ENCODE measurements at regions not wholly inside any gene's neighbourhood (a gene's known extent, or its start where the extent isn't known, plus 50 kb on each side); places are given as distances from the start of the nearest gene placed in this dataset.

DNA sequence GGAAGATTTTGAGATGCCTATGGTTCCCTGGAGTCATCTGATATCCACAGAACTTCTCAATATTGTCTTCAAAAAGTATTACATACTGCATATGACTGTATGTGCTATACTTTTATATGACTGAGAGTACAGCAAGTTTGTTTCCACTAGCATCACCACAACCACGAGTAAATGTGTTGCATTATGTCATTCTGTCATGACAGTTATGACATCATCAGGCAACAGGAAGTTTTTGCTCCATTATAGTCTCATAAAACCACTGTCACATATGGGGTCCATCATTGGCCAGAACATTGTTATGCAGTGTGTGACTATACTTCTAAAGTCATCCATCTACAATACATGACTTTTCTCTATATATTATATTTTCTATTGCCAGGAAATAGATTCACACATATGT, 831.7 kb downstream of the SEMA5A start:
- H3K4me3 ChIP-seq (replicated peaks; ENCODE audit: low read depth, low read length), result no peak overlapping the region
- no peak for DNase-seq (ENCODE audit: low read depth)
- TF ChIP-seq, protein P1, sequence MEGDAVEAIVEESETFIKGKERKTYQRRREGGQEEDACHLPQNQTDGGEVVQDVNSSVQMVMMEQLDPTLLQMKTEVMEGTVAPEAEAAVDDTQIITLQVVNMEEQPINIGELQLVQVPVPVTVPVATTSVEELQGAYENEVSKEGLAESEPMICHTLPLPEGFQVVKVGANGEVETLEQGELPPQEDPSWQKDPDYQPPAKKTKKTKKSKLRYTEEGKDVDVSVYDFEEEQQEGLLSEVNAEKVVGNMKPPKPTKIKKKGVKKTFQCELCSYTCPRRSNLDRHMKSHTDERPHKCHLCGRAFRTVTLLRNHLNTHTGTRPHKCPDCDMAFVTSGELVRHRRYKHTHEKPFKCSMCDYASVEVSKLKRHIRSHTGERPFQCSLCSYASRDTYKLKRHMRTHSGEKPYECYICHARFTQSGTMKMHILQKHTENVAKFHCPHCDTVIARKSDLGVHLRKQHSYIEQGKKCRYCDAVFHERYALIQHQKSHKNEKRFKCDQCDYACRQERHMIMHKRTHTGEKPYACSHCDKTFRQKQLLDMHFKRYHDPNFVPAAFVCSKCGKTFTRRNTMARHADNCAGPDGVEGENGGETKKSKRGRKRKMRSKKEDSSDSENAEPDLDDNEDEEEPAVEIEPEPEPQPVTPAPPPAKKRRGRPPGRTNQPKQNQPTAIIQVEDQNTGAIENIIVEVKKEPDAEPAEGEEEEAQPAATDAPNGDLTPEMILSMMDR (IDR thresholded peaks at IDR 0.05; ENCODE audit: low read length, missing control alignments), result no peak

DNA sequence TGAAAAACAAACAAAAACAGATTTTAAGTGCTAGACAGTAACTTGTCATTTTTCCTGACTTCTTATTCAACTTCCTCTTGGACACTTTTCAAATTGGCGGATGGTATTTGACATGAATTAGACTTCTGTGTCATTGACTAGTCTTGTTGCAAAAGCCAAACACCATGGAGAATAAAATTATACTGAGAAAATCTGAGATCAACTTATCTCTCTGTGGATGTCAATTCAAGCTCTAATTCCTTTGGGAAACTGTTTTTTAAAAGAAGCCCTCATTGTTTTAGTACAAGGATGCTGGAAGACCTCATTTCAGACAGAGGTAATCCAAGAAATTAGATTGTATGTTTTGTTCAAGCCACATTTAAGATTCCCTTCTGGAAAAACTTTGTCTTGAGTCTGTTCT, 831.0 kb downstream of the SEMA5A start:
- TF ChIP-seq, protein P1 (IDR thresholded peaks at IDR 0.05; ENCODE audit: low read length, missing control alignments), result no peak
- DNase-seq (ENCODE audit: low read depth), result no peak
- H3K4me3 ChIP-seq (replicated peaks; ENCODE audit: low read depth, low read length), result no peak overlapping the region

DNA sequence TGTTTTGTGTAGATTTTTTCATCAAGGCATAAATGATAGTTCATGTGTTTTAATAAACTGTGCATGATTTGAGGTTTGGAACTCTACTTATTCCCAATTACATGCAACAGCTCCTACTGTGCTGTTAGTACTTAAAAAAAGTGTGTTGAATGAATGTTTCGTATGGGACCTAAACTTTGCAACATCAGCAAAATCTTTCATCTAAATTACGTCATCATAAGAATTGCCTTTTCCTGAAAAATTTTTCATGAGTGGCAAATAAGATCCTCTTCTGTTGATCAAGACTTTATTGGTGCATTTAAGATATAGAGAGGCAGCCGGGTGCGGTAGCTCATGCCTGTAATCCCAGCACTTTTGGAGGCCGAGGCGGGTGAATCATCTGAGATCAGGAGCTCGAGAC, 826.1 kb downstream of the SEMA5A start:
- no peak for DNase-seq (ENCODE audit: low read depth)
- TF ChIP-seq, protein P1 (IDR thresholded peaks at IDR 0.05; ENCODE audit: low read length, missing control alignments), result no peak

DNA sequence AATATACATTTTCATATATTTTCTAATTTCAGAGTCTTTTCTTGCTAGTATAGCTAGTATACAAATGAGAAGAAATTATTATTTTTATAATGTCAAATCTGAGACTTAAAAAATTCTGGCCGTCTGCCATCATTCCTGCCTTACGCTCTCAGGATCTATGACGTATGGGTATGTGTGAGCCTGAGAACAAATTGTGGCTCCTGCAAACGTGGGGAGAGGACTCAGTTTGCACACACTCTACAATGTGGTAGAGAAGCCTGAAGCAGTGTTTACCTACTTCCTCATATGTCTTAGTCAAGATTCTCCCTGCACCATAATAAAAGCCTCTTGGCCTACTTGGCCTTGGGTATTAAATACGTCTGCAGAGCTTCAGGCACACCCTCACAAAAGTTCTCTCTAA, 825.4 kb downstream of the SEMA5A start:
- TF ChIP-seq, protein P1 (IDR thresholded peaks at IDR 0.05; ENCODE audit: low read length, missing control alignments), result no peak
- DNase-seq (ENCODE audit: low read depth), result peak; percentile 54
- H3K4me3 ChIP-seq (replicated peaks; ENCODE audit: low read depth, low read length), result no peak overlapping the region

More for the DNA sequence above, 826.1 kb downstream of the SEMA5A start:
- H3K4me3 ChIP-seq (replicated peaks; ENCODE audit: low read depth, low read length), result no peak overlapping the region

DNA sequence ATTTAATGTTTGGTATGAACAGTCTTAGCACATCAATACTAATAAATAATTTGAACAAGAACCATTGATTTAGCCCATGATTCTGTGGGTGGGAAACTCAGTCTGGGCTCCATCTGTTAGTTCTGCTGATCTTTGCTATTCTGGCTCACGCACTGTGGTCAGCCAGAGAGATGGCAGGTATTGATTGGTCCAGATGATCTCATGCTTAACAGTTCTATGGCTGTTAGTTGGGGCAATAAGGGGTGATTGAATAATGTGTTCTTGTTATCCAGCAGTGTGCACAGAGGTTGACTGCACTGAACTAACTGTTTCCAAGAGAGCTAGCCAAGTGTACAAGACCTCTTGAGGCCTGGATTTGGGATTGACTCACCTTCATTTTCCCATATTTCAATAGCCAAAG, 824.3 kb downstream of the SEMA5A start:
- TF ChIP-seq, protein P1 (IDR thresholded peaks at IDR 0.05; ENCODE audit: low read length, missing control alignments), result no peak
- no peak for DNase-seq (ENCODE audit: low read depth)
- H3K4me3 ChIP-seq (replicated peaks; ENCODE audit: low read depth, low read length), result no peak overlapping the region

DNA sequence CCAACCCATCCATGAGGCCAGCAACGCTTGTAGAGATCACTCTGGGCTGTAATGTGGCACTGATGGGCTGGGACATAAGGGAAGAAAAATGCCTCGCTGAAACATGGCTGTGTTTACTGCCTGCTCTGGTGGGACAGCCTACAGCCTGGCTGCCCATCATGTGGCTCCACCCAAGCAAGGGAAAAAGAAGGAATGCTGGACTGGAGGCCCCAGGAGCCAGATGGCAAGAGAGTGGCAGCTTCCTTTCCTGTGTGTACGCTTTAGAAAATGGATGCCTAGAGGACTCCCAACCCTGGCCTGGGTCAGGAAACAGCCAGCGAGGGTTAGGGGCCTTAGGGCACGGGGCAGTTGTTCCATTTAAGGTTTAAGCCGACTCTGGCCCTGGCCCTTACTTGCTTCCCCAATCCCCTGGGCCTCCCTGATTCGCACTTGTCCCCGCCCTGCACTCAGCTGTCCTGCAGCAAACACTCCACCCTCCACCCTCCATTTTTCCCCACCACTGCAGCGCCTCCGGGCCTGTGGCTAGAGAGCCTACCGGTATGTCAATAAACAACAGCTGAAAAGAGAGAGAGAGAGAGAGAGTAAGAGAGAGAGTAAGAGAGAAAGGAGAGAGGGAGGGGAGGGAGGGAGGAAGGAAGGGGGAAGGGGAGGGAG, 819.4 kb downstream of the SEMA5A start:
- DNase-seq (ENCODE audit: low read depth), result no peak
- TF ChIP-seq, protein P1 (IDR thresholded peaks at IDR 0.05; ENCODE audit: low read length, missing control alignments), result no peak
- no peak overlapping the region for H3K4me3 ChIP-seq (replicated peaks; ENCODE audit: low read depth, low read length)

DNA sequence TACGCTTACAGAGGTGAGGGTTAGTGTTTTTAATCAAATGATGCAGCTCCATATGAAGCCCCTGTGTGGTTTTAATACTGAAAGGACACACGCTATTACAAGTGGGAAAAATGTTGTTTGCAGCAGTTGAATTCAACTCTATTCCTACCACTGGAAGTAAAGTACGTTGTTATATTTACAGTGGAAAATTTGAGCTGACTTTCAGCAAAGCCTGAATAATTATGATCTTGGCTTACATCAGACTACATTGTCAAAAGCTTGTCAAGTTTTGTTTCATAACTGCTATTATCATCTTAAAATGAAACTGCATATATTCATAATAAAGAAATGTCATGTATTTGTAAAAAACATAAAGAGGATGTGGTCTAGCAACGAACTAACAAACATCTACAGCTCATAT, 818.5 kb downstream of the SEMA5A start:
- TF ChIP-seq, protein P1 (IDR thresholded peaks at IDR 0.05; ENCODE audit: low read length, missing control alignments), result no peak
- H3K4me3 ChIP-seq (replicated peaks; ENCODE audit: low read depth, low read length), result no peak overlapping the region
- no peak for DNase-seq (ENCODE audit: low read depth)

Data from fibroblast of pulmonary artery (primary cell).